Stimulated activated CD4-positive, alpha-beta T cell treated with anti-CD3 and anti-CD28 coated beads, Interleukin-15, amount 100 ng/mL, for 1 hour (primary cell): ENCODE measurements at regions not wholly inside any gene's neighbourhood (a gene's known extent, or its start where the extent isn't known, plus 50 kb on each side); places are given as distances from the start of the nearest gene placed in this dataset.
"Not testable (repeated sequence)": the region's sequence is repeated elsewhere in the genome, so short reads cannot be mapped to it uniquely, and the experiment has no call there.

Experiments used
- DNase-seq, 2 donors: peaks; one replicate each; pipeline ENCODE4 v3.0.0-alpha.2; 2020; ENCODE audit warnings: low read depth in 1 of 2, low spot score in 1 of 2

DNA sequence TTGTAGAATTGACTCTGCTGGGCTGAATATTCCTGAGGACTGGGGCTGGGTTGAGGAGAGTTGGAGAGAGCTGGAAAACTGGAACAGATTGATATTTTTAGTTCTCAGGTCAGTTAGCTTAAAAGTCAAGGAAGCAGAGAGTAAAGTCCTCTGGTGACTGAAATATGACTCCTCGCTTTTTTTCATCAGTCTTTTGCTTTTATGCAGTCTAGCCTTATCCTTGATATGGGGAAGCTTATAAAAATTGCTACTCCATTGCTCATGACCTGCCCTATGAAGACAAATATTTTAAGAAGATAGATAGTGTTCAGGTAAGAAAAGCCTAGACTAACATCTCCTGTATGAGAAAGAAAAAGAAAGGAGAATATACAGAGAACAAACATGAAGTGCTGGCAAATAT, 152.7 kb downstream of the C4orf33 start:
- no peak for DNase-seq

DNA sequence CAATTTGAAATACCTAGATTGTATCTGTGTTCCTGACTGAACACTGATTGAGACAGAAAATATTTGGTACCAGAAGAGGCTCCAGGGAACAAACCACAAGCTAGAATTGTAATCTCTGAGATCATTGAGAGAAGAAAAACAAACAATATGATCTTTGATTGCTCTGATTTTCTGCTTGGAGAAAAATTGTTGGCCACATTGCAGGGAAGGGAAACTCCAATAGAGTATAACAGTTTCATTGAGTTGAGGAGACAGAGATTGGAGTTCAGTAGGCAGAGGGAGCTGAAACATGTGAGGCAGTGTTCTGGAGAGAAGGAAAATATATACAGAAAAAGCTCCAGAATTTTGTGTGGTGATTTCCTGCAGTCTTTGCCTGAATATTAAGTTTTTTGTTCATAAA, 158.2 kb downstream of the C4orf33 start:
- no peak for DNase-seq

DNA sequence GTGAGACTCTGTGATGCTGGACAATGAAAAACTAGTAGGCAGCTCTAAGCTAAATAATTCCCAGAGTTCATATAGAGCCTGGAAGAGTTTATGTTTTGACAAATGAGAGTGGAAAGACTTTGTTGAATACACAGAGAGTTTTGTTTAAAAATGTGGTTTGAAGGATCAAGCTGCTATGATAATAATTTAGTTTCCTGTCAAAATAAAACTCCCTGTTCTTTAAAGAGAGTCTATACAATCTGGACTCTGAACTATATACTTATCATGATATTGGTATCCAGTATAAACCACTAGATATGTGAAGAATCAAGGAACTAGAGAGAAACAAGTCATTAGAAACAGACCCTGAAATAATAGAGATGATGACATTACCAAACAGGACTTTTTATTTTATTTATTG, 158.6 kb downstream of the C4orf33 start:
- no peak for DNase-seq

DNA sequence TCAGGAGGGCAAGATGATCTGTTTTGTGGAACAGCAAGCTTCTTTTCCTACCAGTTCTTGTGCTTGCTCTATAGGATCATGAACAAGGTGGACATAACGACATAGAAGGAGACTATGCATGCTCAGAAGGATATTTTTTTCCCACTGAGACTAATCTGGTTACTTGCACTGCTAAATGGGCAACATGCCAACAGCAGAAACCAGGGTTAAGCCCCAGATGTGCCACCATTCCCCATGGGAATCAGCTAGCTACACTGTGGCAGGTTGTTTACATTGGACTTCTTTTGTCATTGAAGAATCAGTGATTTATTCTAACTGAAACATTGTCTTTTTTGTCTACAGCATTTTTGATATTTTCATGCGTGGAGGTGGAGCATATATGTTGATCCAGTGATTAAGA, 165.6 kb downstream of the C4orf33 start:
- DNase-seq, result no peak

DNA sequence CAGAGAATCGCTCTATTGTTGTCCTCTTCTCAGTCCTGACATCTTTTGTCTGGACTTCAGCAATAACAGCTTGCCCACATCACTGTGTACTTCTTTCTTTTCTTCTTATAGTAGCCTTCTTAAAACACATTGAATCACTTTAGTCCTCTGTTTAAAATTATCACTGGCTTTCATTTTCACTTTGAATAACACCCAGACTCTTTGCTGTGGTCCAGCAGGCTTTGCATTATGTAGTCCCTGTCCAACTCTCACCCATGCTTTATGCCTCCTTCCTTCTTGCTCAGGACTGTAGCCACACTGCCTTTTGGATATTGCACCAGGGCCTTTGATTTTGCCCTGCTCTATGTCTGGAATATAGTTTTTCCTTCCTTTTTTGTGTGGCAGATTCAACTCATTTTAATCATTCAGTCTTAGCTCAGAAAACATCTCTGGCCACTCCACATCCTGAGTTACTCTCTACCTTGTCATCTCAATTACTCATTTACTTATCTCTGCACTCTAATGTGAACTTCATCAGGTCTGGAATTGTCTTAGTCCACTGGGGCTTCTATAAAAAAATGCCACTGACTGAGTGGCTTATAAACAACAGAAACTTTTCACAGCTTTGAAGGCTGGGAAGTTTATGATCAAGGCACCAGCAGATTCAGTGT, 168.2 kb downstream of the C4orf33 start:
- DNase-seq, result no peak

DNA sequence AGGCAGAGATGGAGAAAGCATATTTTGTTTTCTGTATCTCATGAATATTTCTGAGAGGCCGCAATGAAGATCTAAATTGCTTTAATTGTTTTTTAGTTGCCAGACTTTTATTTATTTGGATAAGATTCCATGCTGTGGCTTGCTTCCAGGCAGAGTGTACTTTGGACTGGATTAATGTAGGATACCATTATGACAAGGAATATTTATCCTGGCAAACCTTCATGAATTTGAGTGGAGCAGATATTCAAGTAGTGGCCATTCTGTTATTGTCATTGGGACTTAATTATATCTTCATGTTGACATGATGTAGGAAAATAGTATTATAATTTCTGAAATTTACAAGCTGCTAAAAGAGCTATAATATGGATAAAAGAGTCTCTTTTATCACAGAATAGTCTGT, 182.9 kb downstream of the C4orf33 start:
- DNase-seq, result no peak

DNA sequence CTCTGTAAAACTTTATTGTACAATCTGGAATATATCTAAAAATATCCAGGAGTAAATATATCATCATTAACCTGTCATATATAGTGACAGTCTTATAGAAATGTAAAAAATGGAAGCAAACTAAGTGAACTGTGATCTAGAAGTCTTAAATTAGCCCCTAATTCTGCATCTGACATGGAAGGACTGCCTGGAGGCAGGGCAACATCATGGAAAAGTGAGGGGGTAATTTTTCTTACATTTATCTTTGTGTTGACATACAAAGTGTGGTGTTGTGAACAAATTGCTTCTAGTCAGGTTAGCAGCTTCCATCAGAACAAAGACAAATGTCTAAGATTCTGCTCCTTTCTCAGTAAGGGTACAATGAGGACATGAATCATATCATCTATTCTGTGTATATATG, 186.3 kb downstream of the C4orf33 start:
- DNase-seq, result no peak

DNA sequence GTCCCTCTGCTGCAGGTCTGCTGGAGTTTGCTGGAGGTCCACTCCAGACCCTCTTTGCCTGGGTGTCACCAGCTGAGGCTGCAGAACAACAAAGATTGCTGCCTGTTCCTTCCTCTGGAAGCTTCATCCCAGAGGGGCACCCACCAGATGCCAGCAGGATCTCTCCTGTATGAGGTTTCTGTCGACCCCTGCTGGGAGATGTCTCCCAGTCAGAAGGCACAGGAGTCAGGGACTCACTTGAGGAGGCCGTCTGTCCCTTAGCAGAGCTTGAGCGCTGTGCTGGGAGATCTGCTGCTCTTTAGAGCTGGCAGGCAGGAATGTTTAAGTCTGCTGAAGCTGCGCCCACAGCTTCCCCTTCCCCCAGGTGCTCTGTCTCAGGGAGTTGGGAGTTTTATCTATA, 196.2 kb downstream of the C4orf33 start:
- not testable (repeated sequence) for DNase-seq

DNA sequence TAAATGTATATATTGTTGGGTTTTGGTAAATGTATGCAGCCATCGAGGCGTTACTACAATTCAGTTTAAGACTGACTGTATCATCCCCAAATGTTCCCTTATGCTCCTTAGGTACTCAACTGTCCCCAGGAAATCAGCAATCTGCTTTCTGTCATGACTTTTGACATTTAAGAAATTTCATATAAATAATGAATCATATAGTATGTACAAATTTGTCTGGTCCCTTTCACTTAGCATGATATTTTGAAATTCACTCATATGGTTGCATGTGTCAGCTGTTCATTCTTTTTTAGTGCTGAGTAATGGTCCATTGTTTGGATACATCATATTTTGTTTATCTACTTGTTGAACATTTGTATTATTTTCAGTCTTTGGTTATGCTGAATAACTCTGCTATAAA, 218.8 kb downstream of the C4orf33 start:
- no peak for DNase-seq

DNA sequence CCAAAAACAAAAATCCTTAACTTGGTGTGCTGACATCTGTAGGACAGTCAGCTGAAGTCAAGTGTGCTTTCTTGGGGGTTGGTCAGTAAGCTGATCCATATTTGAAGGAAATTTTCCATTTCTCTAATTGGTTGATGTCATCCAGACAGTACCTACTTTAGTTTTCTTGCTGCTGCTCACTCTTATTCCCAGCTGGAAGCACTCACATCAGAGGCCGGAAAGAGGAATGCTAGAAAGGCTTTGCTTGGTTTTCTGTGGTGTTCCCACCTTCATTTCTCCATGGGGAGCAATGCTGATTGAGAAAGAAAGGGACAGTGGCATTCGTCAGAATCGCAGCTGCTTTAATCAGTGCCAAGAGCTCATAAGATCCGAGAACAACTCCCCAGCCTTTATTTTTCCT, 227.0 kb downstream of the C4orf33 start:
- no peak for DNase-seq

DNA sequence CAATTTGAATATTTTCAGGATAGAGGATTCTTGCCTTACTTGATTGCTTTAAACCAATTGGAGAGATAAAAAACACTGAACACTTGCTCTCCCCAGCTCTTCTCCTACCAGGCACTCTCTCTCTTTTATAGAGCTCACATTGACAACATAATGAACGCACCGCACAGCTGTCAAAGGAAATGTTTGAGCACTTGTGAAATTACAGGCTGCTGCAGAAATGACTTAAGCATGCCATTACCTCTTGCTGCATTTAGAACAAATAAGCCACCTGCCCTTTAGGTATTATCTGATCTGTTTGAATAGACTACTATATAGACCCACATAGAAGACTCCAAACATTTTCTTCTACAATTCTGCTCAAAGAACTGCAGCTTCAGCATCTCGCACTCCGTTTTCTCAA, 227.7 kb downstream of the C4orf33 start:
- no peak for DNase-seq

DNA sequence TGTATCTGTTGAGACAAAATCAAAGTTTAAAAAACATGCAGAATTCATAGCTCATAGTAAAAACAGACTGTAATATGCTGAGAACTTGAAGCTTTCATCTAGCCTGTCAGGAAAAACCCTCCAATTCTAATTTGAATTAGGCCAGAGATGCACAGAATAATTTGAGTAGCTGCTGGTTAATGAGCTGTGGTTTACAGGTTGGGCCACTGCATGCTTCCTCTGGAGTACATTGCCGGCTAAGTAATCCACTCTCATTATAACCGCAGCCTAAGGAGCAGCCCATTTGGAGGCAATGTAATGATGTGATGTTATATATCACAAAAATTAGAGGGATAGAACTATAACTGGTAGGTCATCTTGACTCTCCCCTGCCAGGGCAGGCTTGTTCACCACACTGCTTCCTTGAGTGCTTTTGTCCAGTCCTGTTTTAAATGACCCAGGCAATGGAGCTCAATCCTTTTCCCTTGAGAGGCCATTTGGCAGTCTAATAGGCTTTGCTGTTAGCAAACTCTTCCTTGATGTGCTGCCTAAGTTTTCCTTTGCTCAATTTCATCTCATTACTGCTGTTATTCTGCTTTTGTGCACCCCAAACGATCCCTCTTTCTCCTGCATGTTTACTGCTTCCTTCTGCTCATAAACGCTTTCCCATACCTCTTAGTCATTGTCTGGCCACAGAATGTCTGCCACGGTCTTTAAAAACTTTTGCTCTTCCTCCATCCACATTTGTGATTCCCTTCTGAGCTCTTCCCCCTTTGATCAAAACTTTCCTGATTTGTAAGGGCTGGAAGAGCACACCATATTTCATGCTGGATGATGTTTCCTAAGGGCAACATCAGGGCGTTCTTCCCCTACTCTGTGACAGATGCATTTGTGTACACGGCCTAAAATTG, 230.9 kb downstream of the C4orf33 start:
- no peak for DNase-seq

DNA sequence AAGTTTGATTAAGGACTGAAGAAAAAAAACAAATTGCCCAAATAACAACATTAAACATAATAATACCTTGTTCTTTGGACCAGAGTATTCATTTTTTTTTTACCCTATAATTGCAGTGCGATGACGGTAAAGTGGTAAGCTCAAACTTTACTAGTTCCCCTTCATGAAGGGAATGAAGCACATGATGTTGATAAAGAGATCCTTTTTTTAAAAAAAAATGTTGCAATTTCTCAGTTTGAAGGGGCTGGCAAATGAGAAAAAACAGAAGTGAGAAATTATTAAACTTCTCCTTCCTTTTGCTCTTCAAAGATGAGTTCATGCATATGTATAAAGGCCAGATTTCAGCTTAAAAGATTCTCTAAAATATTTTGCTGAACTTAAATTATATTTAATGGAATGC, 231.7 kb downstream of the C4orf33 start:
- no peak for DNase-seq

DNA sequence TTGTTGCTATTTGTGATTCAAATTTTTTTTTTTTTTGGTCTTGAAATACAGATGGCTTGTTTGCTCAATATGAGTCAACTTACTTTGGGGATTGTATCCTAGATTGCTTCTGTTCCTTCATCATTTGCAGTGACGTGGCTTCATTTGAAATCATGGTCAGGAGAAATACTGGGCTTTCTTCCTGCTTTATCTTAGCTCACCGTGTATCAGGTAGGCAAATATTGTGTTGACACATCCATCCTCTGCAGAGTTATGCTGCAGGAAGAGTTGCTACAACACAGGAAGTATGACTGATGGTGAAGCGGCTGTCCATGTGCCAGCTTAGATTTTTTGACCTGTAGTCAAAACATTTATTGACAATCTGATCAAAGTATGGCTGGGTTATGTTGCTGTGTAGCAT, 232.2 kb downstream of the C4orf33 start:
- DNase-seq, result no peak

DNA sequence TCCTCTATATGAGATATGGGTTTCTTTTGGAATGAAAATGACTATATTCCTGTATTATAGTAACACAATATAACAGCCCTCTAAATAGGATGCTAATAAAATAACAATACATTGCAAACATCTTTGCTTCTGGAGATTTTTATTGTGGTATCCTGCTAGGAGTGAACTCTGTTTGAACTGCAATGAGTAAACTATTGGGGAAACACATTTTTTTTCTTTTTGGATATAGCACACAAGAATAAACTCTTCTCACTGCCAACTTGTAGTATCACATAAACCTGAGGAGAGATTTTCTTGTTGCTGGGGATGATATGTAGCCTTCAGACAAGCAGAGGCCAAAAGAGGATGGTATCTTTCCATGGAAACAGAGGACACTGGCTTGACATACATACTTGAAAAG, 238.2 kb downstream of the C4orf33 start:
- no peak for DNase-seq

DNA sequence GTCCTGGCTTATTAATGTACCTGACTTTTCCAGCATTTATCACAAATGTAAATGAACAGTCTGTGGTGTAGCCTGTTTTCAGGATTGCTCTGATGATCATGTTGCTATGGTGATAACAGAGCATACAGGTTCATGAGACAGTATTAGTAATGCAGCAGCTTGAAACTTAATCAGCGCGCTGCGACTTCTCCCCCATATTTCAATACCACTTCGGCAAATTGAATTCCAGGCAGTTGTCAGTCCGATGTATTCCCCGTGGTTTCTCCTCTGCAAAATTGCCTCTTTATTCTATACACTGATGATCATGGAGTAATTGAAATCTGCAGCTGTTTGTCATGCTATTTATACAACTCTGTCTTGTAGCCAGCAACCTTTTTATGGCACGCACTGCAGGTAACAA, 239.3 kb downstream of the C4orf33 start:
- no peak for DNase-seq

DNA sequence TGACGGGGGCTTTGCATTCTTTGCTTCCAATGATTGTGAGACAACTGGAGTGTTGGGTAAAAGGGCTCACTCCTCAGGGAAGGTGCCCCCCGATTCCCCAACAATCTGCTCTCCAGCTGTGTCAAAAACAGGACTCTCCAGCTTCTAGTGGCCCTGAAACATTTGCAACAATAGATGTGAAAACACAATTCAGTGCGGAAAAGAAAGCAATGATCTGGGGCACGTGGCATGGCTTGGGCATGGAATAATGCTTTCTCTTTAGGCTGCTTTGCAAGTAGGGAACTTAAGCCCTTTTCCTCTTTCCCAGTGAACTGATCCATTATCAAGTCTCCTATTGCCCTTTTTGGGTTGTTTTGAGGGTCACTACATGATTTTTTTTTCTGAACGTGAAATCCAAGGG, 239.9 kb downstream of the C4orf33 start:
- no peak for DNase-seq

DNA sequence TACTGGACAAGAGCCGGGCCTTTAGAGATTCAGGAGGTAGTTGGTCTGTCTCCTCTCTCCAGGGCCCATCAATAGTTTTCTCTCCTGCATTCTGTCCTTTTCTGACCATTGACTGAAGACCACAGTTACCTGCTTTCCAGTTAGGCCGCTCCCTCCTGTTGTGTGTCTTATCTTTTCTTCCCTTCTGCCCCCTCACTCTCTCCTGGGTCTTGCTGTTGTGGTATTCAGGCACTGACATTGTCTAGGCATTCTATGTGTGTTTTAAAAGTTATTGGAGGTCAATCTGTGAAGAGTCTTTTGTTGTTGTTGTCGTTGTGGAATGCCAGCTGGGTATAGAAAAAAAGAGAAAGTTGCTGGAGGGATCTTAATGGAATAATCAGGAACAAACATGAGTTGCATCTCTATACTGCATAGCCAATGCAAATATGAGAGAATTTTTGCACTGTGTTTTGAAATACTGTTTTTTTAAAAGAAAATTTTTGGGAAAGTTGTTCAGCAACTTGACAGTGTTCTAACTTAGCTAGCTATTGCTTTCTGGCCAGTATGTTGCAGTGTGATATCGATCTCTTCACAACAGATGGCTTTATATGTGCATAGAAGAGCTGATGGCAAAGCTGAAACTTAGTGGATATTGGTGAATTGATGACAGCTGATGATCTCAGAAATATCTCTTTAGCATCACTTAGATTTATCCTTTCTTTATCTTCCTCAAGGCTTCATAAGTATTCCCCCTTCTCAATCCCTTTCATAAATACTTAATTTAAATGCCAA, 240.7 kb downstream of the C4orf33 start:
- no peak for DNase-seq

DNA sequence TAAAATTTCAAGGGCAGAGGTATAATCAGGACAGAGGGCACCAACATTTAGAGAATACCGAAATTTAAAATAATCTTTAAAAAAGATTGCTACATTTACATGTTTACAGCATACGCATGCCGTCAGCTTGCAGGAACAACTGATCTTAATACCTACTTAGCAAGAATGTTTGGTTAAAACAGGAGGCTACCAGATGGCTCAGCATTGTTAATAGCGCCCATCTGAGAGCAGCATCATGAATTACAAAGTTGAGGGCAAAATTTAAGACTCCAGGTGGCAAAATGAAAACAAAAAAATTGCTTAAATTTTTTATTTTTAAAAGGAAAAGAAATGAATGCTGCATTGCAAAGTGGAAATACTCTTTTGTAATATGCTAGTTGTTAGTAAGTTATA, 241.3 kb downstream of the C4orf33 start:
- DNase-seq, result no peak

DNA sequence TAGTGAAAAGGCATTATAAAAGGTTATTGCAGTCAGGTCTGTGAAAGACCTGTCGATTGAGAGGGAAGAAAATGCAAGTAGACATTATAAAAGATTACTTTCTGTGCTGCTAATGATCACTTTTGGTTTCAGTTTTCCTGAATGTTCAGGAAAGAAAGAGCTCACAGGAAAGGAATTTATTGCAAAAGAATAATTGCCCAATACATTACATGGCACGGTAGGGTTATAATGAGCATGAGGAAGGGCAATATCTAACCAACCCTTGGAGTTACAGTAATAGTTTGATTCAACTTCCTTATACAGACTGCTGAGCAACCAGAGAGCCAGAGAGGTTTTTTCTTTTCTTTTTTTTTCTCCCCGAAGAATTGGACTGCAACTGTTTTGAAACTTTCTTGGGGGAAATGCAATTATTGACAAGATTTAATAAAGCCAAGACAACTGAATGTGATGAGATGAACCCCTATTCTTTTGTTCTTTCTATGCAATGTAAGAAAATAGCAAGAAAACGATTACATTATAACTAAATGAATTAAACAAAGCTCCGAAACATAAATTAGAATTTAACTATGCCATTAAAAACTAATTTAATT, 247.0 kb downstream of the C4orf33 start:
- DNase-seq, result no peak

DNA sequence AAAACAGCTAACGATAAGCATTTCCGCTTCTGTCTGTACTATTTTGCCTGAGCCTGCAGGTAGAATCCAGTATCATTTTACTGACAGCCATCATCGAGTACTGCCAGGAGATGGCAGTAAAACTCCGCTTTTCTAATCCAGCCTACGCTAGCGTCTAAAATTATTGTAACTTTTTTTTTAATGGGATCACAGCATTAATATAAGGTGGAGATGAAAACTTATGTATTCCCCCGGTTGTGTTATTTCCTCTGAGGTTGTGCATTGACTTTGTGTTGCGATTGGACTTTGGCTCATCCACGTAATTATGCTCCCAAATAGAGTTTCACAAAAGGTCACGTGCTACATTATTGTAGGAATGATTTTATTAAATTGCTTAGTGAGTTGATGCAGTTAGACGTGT, 248.1 kb downstream of the C4orf33 start:
- DNase-seq, result no peak

DNA sequence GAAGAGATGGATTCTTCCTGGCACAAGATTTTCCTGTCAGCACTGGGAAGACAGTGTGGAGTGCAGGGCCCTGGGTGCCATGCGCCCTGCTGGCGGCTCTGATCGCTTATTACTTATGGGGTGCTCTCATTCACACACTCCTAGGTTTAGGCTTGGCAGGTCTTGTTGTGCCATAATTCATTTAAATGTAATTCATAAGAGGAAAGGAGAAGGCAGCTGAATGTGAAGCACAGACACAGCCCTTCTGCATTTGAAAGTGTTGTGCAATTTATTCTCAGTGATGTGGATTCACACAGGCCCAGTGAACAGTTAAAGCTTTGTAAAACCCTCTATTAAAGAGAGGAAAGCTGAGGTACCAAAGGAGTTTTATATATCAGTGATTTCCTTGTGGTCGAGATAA, 249.7 kb downstream of the C4orf33 start:
- DNase-seq, result no peak
